ENCODE measurements at regions not wholly inside any gene's neighbourhood (a gene's known extent, or its start where the extent isn't known, plus 50 kb on each side); places are given as distances from the start of the nearest gene placed in this dataset.

DNA sequence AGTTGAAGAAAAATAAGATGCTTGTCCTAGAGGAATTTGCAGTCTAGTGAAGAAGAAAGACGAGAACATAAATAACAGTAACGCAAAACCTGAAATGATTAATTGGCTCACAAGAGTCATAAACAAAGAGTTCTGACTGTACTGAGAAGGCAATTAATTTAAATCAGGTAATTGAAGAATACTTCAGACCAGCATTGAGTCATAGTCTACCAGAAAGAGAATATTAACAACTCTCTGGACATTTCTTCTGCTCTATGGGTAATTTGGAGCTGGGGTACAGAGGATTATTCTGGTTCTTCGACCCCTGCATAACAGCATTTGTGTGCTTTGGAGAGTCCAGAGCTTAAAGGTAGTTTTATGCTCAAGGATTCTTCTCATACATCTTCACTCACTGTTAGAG, 390.3 kb upstream of the DCN start:
- no peaks in the 10 kb centered on the region for H3K27me3 ChIP-seq
- H3K36me3 ChIP-seq, result no peaks in the 10 kb centered on the region
- no peak overlapping the region for H3K4me3 ChIP-seq
- H3K27ac ChIP-seq, result no peak overlapping the region
- peaks cover 0 to 3% (median 0%) of the 10 kb centered on the region in 3 donors for H3K4me1 ChIP-seq
- TF ChIP-seq EP300 (IDR thresholded peaks at IDR 0.05) (no peak), POLR2AphosphoS5 (IDR thresholded peaks at IDR 0.05) (no peak), POLR2A (IDR thresholded peaks at IDR 0.05) (no peak)
- TF ChIP-seq, protein P1, sequence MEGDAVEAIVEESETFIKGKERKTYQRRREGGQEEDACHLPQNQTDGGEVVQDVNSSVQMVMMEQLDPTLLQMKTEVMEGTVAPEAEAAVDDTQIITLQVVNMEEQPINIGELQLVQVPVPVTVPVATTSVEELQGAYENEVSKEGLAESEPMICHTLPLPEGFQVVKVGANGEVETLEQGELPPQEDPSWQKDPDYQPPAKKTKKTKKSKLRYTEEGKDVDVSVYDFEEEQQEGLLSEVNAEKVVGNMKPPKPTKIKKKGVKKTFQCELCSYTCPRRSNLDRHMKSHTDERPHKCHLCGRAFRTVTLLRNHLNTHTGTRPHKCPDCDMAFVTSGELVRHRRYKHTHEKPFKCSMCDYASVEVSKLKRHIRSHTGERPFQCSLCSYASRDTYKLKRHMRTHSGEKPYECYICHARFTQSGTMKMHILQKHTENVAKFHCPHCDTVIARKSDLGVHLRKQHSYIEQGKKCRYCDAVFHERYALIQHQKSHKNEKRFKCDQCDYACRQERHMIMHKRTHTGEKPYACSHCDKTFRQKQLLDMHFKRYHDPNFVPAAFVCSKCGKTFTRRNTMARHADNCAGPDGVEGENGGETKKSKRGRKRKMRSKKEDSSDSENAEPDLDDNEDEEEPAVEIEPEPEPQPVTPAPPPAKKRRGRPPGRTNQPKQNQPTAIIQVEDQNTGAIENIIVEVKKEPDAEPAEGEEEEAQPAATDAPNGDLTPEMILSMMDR (IDR thresholded peaks at IDR 0.05), result no peak
- no peak for ATAC-seq
- H3K9me3 ChIP-seq, result no peaks in the 10 kb centered on the region
- WGBS, 2 donors (ENCODE audit: low coverage in 1 of 2), result 63 to 73% methylated on average over 3 of the region's 3 CpGs

DNA sequence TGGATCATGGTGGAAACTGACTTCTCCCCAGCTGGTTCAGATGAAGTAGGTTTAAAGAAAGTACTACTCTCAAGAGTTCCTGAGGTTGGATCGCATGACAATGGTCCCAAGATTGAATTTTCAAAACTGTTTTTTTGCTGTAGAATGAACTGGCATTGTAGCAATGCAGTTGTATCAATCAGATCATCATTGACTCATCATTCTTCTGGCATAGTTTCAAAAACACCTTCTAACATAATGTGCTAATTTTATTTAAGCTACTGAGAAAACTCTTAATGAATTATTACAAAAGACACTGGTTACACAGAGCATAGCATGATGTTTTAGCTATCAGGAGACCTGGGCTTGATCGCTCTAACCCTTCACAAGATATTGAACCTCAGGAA, 384.5 kb upstream of the DCN start:
- WGBS, 2 donors (ENCODE audit: low coverage in 1 of 2), result 93 to 100% methylated on average over 2 of the region's 2 CpGs
- no peak overlapping the region for H3K27ac ChIP-seq
- H3K27me3 ChIP-seq, result no peaks in the 10 kb centered on the region
- TF ChIP-seq EP300 (IDR thresholded peaks at IDR 0.05) (no peak), POLR2A (IDR thresholded peaks at IDR 0.05) (no peak), POLR2AphosphoS5 (IDR thresholded peaks at IDR 0.05) (no peak)
- TF ChIP-seq, protein P1 (IDR thresholded peaks at IDR 0.05), result no peak
- no peak for ATAC-seq
- H3K4me1 ChIP-seq, result no peaks in the 10 kb centered on the region
- H3K36me3 ChIP-seq, result no peaks in the 10 kb centered on the region
- H3K4me3 ChIP-seq, result no peak overlapping the region
- no peaks in the 10 kb centered on the region for H3K9me3 ChIP-seq

DNA sequence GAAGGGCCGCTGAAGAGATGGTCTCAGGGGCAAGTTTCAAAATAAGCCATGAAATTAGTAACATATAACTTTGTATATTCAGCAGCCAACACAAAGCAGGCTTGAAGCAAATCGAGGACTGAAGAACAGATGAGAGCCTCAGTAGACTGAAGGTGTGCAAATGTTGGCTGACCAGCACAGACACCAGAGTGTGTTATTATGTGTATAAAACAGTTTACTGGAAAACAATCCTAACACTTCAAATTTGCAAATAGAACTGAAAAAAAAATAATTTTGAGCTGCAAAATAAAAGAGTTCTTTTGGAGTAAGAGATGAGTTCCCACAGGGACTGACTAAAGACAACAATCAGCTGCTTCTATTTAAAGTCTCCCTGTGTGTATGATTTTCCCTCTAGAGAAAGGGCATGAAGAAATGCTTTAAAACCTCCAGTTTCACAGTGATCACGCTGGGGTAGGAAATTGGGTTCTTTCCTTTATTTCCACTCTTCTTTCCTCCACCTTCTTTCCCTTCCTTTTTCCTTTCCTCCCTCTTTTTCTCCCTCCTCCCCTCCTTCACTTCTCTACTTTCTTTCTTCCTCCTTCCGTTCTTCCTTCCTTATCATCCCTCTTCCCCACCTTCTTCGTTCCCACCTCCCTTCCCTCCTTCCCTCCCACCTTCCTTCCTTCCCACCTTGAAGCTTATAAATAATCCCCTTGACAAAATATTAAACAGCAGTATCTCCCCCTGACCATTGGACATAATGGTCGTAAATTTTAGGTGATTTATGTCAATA, 383.9 kb upstream of the DCN start:
- no peak for ATAC-seq
- Histone ChIP-seq H3K36me3 (no peaks in the 10 kb centered on the region), H3K4me1 (no peaks in the 10 kb centered on the region), H3K4me3 (no peak overlapping the region), H3K27me3 (no peaks in the 10 kb centered on the region), H3K27ac (no peak overlapping the region), H3K9me3 (no peaks in the 10 kb centered on the region)
- TF ChIP-seq POLR2A (IDR thresholded peaks at IDR 0.05) (no peak), EP300 (IDR thresholded peaks at IDR 0.05) (no peak), POLR2AphosphoS5 (IDR thresholded peaks at IDR 0.05) (no peak)
- TF ChIP-seq, protein P1 (IDR thresholded peaks at IDR 0.05), result no peak
- 71 to 84% methylated on average over 6 of the region's 6 CpGs for WGBS, 2 donors (ENCODE audit: low coverage in 1 of 2)

DNA sequence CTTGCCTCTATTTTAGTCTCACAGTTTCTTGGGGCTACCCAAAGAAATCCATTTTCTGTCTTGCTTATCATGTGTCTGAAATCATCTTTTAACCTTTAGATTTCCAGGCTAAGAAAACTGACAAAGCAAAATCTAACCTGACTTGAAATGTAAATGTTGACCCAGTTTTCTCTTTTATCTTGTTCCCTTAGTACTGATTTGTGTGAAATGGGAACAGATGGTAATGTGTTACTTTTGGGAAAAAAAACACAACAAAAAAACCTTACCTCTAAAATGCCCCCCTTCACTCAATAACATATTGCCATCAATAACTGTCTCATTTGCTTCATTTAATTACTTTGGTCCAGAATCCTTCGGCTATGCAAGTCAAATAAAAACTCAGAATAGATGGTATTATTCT, 383.2 kb upstream of the DCN start:
- TF ChIP-seq, protein P1 (IDR thresholded peaks at IDR 0.05), result no peak
- TF ChIP-seq POLR2A (IDR thresholded peaks at IDR 0.05) (no peak), POLR2AphosphoS5 (IDR thresholded peaks at IDR 0.05) (no peak), EP300 (IDR thresholded peaks at IDR 0.05) (no peak)
- H3K4me1 ChIP-seq, result no peaks in the 10 kb centered on the region
- H3K27me3 ChIP-seq, result no peaks in the 10 kb centered on the region
- no peak overlapping the region for H3K27ac ChIP-seq
- H3K36me3 ChIP-seq, result no peaks in the 10 kb centered on the region
- ATAC-seq, result no peak
- WGBS, 2 donors (ENCODE audit: low coverage in 1 of 2), result 71 to 80% methylated on average over 1 of the region's 1 CpG
- no peaks in the 10 kb centered on the region for H3K9me3 ChIP-seq
- H3K4me3 ChIP-seq, result no peak overlapping the region

DNA sequence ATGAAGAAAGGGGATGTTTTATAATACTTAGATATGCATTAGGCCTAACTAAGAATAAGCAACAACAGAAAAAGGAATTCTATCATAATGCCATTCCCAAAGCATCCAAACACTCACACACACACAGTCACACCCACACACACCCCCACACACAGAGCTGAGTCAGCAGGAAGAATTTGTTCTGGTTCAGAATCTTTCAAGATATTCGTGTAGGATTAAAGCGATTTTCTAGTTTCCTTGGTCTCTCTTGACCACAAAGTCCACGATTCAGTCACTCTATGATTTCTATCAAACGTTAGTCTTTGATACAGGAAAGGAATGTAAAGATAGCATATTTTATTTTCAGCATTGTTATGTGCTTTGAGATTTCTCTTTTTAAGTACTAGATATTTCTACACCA, 382.6 kb upstream of the DCN start:
- H3K27me3 ChIP-seq, result no peaks in the 10 kb centered on the region
- H3K36me3 ChIP-seq, result no peaks in the 10 kb centered on the region
- no peaks in the 10 kb centered on the region for H3K9me3 ChIP-seq
- no peak for ATAC-seq
- H3K4me3 ChIP-seq, result no peak overlapping the region
- WGBS, 2 donors (ENCODE audit: low coverage in 1 of 2), result 73 to 90% methylated on average over 4 of the region's 4 CpGs
- H3K27ac ChIP-seq, result no peak overlapping the region
- TF ChIP-seq, protein P1 (IDR thresholded peaks at IDR 0.05), result no peak
- TF ChIP-seq POLR2A (IDR thresholded peaks at IDR 0.05) (no peak), POLR2AphosphoS5 (IDR thresholded peaks at IDR 0.05) (no peak), EP300 (IDR thresholded peaks at IDR 0.05) (no peak)
- H3K4me1 ChIP-seq, result no peaks in the 10 kb centered on the region
